Calu3 (cell line): ENCODE measurements at regions not wholly inside any gene's neighbourhood (a gene's known extent, or its start where the extent isn't known, plus 50 kb on each side); places are given as distances from the start of the nearest gene placed in this dataset.

Experiments used
- BruUV-seq: library from RNA; stranded (reverse); fragments of 400-500 nt; replicated peaks from 2 replicates; lab custom pipeline; 2021; lab: Mats Ljungman, UMichigan
- CTCF ChIA-PET: fragments of 300-600 bp; sonication (Branson Sonifier 250); formaldehyde crosslinking; loops from one replicate; lab custom pipeline; 2022; ENCODE audit warnings: antibody characterized with exemption; lab: Charles Lee
- DNase-seq: peaks from one replicate; pipeline ENCODE4 v3.0.0; 2022
- H3K27ac Mint-ChIP-seq: one replicate; pipeline ENCODE4 v1.8.0; 2022; ENCODE audit warnings: mixed read lengths; ENCODE audit not compliant: unreplicated experiment
- H3K27me3 Mint-ChIP-seq: one replicate; pipeline ENCODE4 v1.8.0; 2022; ENCODE audit warnings: mixed read lengths; ENCODE audit not compliant: unreplicated experiment
- H3K36me3 Mint-ChIP-seq: one replicate; pipeline ENCODE4 v1.8.0; 2022; ENCODE audit warnings: mild to moderate bottlenecking, moderate library complexity, mixed read lengths; ENCODE audit not compliant: insufficient read depth, unreplicated experiment
- H3K4me1 Mint-ChIP-seq: one replicate; pipeline ENCODE4 v1.8.0; 2022; ENCODE audit warnings: mild to moderate bottlenecking, low read depth, mixed read lengths; ENCODE audit not compliant: unreplicated experiment
- H3K4me3 Mint-ChIP-seq: one replicate; pipeline ENCODE4 v1.8.0; 2022; ENCODE audit warnings: mild to moderate bottlenecking, low read depth, moderate library complexity, mixed read lengths; ENCODE audit not compliant: unreplicated experiment
- H3K9me3 Mint-ChIP-seq: one replicate; pipeline ENCODE4 v1.8.0; 2022; ENCODE audit warnings: low read depth, mixed read lengths; ENCODE audit not compliant: unreplicated experiment
- intact Hi-C: fragments of 100-400 bp; cut with micrococcal nuclease; formaldehyde crosslinking; loops from one replicate; pipeline ENCODE4 v1.10.0; 2022; ENCODE audit not compliant: unreplicated experiment
- TF ChIP-seq, protein P1 (sequence below): fragments of 200-600 bp; IDR thresholded peaks from one replicate; pipeline ENCODE4 v1.8.0; 2022; ENCODE audit warnings: antibody characterized with exemption; ENCODE audit not compliant: unreplicated experiment

DNA sequence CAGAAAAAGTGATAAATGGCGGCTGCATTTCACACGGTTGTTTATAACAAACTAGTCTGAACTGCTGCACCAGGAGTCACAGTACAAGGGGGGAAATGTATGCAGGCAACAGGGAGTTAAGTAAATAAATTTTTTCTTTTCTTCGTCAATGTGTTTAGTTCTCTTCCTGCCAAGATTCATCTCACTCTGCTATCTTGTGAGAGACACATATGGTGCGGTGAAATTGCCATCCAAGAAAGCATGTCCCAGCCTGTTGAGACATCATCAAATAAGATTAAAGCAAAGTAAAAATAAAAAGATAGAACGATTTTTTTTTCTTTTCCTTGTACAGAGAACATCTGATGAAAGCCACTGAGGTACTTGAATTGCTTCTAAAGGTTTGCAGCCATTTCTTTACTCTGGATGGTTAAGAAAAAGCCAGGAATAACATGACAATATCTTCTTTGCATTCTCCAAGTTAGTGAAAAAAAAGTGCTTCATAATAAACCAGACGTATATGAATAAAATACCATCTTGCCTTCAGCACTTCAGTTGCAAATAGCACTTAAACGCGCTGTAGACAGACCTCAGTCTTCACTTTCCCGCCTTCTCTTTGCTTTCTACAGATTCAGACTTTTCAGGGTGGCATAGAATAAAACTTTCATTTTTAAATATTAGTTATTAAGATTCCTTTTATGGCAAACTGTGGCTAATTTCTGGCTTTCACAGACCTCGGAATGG, 506.2 kb upstream of the ZFHX3 start:
- Mint-ChIP-seq H3K27me3 (peaks cover 53% of the 10 kb centered on the region), H3K27ac (no peak overlapping the region), H3K36me3 (no peaks in the 10 kb centered on the region), H3K4me1 (no peaks in the 10 kb centered on the region), H3K4me3 (no peak overlapping the region), H3K9me3 (no peaks in the 10 kb centered on the region)
- BruUV-seq = no TSS peak
- CTCF ChIA-PET = no interaction called here
- no peak for DNase-seq
- TF ChIP-seq, protein P1, sequence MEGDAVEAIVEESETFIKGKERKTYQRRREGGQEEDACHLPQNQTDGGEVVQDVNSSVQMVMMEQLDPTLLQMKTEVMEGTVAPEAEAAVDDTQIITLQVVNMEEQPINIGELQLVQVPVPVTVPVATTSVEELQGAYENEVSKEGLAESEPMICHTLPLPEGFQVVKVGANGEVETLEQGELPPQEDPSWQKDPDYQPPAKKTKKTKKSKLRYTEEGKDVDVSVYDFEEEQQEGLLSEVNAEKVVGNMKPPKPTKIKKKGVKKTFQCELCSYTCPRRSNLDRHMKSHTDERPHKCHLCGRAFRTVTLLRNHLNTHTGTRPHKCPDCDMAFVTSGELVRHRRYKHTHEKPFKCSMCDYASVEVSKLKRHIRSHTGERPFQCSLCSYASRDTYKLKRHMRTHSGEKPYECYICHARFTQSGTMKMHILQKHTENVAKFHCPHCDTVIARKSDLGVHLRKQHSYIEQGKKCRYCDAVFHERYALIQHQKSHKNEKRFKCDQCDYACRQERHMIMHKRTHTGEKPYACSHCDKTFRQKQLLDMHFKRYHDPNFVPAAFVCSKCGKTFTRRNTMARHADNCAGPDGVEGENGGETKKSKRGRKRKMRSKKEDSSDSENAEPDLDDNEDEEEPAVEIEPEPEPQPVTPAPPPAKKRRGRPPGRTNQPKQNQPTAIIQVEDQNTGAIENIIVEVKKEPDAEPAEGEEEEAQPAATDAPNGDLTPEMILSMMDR = no peak
- intact Hi-C loops = no loop called here

DNA sequence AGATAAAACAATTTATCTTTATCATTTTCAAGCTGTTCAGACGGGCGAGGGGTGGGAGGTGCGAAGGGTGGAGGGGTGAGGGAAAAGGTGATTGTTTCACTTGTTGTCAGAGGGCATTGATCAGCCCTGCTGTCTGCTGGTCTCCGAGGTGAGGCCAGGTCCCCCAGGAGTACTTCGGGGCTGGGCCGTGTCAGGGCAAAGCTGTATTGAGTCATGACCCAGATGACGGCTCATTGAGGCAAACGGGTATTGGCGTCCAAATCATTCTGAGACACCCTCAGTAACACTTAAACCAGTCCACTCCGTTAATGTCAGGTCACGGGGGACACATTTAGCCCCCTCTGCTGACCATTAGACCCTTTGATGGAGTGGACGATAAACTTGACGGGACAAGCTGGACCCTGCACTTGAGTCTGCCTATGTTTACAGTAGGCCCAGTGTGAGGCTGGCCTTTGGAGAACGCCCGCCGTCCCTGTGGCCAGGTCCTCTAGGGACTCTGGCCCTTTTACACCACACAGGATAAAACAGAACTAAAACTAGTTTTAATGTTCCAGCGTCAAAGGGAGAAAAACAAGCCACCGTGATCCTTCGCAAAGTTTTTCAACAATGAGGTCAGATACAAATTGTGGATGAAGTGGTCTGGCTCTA, 502.2 kb upstream of the ZFHX3 start:
- no peaks in the 10 kb centered on the region for H3K4me1 Mint-ChIP-seq
- H3K4me3 Mint-ChIP-seq = no peak overlapping the region
- no peaks in the 10 kb centered on the region for H3K9me3 Mint-ChIP-seq
- TF ChIP-seq, protein P1 = no peak
- H3K27me3 Mint-ChIP-seq = peaks cover 89% of the 10 kb centered on the region
- DNase-seq = no peak
- H3K36me3 Mint-ChIP-seq = no peaks in the 10 kb centered on the region
- no TSS peak for BruUV-seq
- intact Hi-C loops = no loop called here
- CTCF ChIA-PET = interaction anchor here (0.7 kb wide), 1 partner anchor 21 kb away, joined by 4 read pairs; no protein-coding TSS in a partner anchor
- H3K27ac Mint-ChIP-seq = no peak overlapping the region

DNA sequence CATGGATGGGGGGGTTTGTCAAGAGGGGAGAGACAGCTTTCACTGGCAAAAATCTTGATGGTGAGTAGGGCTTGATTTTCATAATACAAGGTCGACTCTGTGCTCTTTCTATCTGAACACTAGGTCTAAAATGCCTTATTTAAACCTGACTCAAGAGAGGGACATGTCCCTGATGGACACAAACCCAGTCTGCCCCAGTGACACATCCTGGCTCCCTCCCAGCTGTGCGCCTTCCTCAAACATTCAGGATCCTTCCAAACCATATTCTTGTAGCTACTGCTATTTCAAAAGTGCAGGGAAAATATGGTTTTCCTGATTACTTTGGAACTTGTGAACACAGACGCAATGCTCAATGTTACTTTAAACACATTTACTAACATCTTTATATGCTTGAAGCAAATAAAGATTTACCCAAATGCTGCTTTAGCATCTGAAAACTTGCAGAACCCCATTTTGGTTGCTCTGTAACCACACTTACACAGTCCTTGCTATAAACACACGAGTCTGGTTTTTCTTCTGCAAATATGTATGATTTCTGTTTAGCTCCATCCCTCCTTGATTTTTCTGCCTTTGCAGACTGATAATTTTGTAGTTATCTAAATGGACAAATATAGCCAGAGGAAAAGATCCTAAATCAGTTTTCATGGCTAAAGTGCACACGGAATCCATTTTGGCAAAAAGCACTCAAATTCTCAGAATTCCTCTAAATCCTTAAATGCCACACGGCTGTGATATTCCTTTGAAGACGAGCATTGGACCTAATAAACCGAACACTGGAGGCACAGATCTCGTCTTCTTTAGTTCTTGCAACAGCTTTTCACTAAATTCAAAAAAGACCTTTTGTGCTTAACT, 499.9 kb upstream of the ZFHX3 start:
- Mint-ChIP-seq H3K9me3 (no peaks in the 10 kb centered on the region), H3K27ac (no peak overlapping the region), H3K36me3 (no peaks in the 10 kb centered on the region), H3K4me3 (no peak overlapping the region), H3K27me3 (peaks cover 96% of the 10 kb centered on the region), H3K4me1 (no peaks in the 10 kb centered on the region)
- DNase-seq = no peak
- intact Hi-C loops = no loop called here
- TF ChIP-seq, protein P1 = no peak
- CTCF ChIA-PET = interaction anchor here (0.5 to 0.6 kb wide), 2 partner anchors 240 to 699 kb away, joined by 3 to 6 read pairs; no protein-coding TSS in a partner anchor
- BruUV-seq = no TSS peak

DNA sequence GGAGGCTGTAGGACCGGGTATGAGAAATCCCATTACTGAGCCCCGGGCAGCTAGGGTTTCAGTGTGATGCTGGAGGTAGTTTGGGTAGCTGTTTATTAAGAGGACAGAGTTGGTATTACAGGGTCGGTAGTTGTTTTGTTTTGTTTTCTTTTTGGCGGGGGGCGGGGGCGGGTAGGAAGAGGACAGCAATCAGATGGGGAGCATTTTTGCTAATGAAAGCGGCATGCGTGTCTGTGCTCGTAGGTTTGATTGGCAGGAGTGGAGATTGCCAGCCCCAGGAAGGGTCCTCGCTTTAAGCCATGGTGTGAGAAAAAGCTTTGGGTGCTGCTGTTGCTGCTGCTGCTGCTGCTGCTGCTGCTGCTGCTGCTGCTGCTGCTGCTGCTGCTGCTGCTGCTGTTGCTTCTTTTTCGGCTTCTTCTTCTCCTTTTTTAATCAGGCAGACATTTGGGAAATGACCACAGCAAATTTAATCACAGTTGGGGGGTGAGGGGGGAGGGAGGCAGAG, 498.5 kb upstream of the ZFHX3 start:
- TF ChIP-seq, protein P1 = no peak
- no peak overlapping the region for H3K27ac Mint-ChIP-seq
- no peaks in the 10 kb centered on the region for H3K4me1 Mint-ChIP-seq
- CTCF ChIA-PET = interaction anchor here (0.6 to 0.7 kb wide), 2 partner anchors 123 to 1579 kb away, joined by 3 to 5 read pairs; no protein-coding TSS in a partner anchor
- H3K36me3 Mint-ChIP-seq = no peaks in the 10 kb centered on the region
- intact Hi-C loops = no loop called here
- H3K9me3 Mint-ChIP-seq = no peaks in the 10 kb centered on the region
- DNase-seq = no peak
- peaks cover 93% of the 10 kb centered on the region for H3K27me3 Mint-ChIP-seq
- BruUV-seq = no TSS peak
- no peak overlapping the region for H3K4me3 Mint-ChIP-seq
